NB4 (cell line): ENCODE measurements at regions not wholly inside any gene's neighbourhood (a gene's known extent, or its start where the extent isn't known, plus 50 kb on each side); places are given as distances from the start of the nearest gene placed in this dataset.

Experiments
- CTCF ChIP-seq: IDR thresholded peaks from one replicate; pipeline ENCODE4 v1.5.1; 2012; ENCODE audit warnings: low read depth, low read length
- MAX ChIP-seq: IDR thresholded peaks from 2 replicates; pipeline ENCODE4 v1.6.1; 2011; ENCODE audit warnings: low read depth, low read length
- MYC ChIP-seq: IDR thresholded peaks from 2 replicates; pipeline ENCODE4 v1.6.1; 2011; ENCODE audit warnings: low read depth, low read length
- POLR2A ChIP-seq: IDR thresholded peaks from 2 replicates; pipeline ENCODE4 v1.6.1; 2011; ENCODE audit warnings: mild to moderate bottlenecking; ENCODE audit not compliant: insufficient read length; ENCODE audit errors: extremely low read depth

GRCh38 chr5:89190515-89191265 is 307.7 kb upstream of the MEF2C start:
- no peak for TF ChIP-seq MAX
- TF ChIP-seq POLR2A = no peak
- no peak for TF ChIP-seq CTCF
- no peak for TF ChIP-seq MYC
